ENCODE measurements at regions not wholly inside any gene's neighbourhood (a gene's known extent, or its start where the extent isn't known, plus 50 kb on each side); places are given as distances from the start of the nearest gene placed in this dataset.

DNA sequence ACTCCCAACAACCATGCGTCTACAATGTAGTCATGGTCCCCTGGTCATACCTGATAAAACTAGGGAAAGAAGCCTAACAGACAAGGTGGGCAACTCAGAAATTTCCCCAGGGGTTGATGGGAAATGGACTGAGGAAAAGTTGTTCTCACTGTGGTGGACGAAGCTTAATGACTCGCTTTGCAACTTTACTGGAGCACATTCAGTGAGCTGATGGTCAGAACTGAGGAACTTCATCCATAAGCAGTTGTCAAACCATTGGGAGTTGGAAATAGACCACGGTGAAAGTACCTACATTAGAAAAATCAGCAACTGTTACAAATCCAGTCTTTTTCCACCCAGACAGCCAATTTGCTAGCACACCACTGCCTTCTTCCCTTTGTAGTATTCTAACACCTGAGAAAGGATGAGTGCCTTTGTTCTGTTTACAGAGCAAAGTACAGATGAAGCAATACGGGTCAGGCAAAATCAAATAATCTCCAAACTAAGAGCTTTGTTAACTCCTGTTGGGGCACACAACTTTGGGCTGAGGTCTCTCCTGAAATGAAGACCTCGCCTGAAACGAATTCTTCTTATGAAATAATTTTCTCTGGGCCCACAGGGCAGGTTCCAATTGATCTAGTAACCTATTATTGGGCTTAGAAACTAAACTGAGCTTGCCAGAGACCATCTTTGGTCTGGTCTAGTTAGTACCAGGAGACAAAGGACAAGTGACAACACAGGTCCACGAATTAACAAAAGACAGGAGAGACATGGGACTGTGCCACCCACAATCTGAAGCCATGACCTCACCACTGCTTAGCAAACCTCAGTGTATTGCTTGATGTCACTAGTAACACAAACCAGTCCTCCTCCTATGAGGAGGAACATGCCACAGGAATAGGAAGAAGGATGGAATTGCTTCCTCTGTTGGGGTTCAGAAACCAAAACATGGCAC is 58.9 kb upstream of the NFKB1 start:
- Histone ChIP-seq H3K9me3 (ENCODE audit: control insufficient read depth in 1 of 2, low read length in 2 of 2) (no peaks in the 10 kb centered on the region), H3K4me3 (ENCODE audit: low read depth in 1 of 2, low read length in 2 of 2) (no peak overlapping the region), H3K27ac (ENCODE audit: low read length) (no peak overlapping the region)

GRCh38 chr4:102444752-102445151 is 56.4 kb upstream of the NFKB1 start:
- H3K36me3 ChIP-seq (ENCODE audit: control insufficient read depth in 1 of 2, insufficient read depth in 2 of 2, low read length in 2 of 2) = no peaks in the 10 kb centered on the region
- H3K4me3 ChIP-seq (ENCODE audit: low read depth in 1 of 2, low read length in 2 of 2) = no peak overlapping the region
- no peaks in the 10 kb centered on the region for H3K9me3 ChIP-seq (ENCODE audit: control insufficient read depth in 1 of 2, low read length in 2 of 2)
- no peaks in the 10 kb centered on the region for H3K27me3 ChIP-seq (ENCODE audit: low read depth, low read length)
- peaks cover 0 to 4% of the 10 kb centered on the region in 2 donors for H3K4me1 ChIP-seq (ENCODE audit: control insufficient read depth in 1 of 2, insufficient read depth in 2 of 2, low read length in 2 of 2)
- no peak overlapping the region for H3K27ac ChIP-seq (ENCODE audit: low read length)

More for the DNA sequence above, 58.9 kb upstream of the NFKB1 start:
- Histone ChIP-seq H3K4me1 (ENCODE audit: control insufficient read depth in 1 of 2, insufficient read depth in 2 of 2, low read length in 2 of 2) (peaks cover 0 to 9% of the 10 kb centered on the region in 2 donors), H3K27me3 (ENCODE audit: low read depth, low read length) (no peaks in the 10 kb centered on the region), H3K36me3 (ENCODE audit: control insufficient read depth in 1 of 2, insufficient read depth in 2 of 2, low read length in 2 of 2) (no peaks in the 10 kb centered on the region)

DNA sequence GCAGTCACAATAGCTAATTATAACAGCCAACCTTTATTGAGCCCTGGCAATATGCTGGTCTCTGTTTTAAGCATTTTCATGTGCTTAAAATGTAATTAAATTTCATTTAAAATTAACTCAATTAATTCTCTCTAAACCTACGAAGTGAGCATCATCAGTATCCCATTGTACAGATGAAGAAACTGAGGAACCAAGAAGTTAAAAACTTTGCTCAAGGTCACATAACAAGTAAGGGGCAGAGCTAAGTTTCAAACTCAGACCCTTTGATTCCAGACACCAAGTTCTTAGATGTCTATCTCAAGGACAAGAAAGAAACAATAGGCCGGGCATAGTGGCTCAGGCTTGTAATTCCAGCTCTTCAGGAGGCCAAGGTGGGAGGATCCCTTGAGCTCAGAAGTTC is 55.9 kb upstream of the NFKB1 start:
- Histone ChIP-seq H3K4me1 (ENCODE audit: control insufficient read depth in 1 of 2, insufficient read depth in 2 of 2, low read length in 2 of 2) (no peaks in the 10 kb centered on the region), H3K27ac (ENCODE audit: low read length) (no peak overlapping the region), H3K9me3 (ENCODE audit: control insufficient read depth in 1 of 2, low read length in 2 of 2) (no peaks in the 10 kb centered on the region), H3K27me3 (ENCODE audit: low read depth, low read length) (no peaks in the 10 kb centered on the region), H3K4me3 (ENCODE audit: low read depth in 1 of 2, low read length in 2 of 2) (no peak overlapping the region), H3K36me3 (ENCODE audit: control insufficient read depth in 1 of 2, insufficient read depth in 2 of 2, low read length in 2 of 2) (no peaks in the 10 kb centered on the region)

DNA sequence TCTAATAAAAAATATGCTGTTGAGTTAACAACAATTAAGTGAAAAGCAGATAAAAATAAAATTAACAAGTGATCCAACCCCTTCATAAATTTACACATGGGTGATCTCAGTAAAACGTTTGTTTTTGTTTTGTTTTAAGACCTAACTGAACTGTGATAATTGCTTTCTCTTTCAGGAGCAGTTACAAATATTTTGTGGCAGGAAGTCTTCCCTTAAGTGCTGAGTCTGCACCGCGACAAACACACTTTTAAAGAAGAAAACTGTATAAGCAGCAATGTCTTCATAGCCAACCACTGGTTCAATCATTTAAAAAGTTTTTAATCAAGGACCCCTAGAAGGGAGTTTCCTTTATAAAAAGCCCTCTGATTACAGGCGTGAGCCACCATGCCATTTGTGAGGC is 53.7 kb upstream of the NFKB1 start:
- no peaks in the 10 kb centered on the region for H3K27me3 ChIP-seq (ENCODE audit: low read depth, low read length)
- H3K4me3 ChIP-seq (ENCODE audit: low read depth in 1 of 2, low read length in 2 of 2) = no peak overlapping the region

DNA sequence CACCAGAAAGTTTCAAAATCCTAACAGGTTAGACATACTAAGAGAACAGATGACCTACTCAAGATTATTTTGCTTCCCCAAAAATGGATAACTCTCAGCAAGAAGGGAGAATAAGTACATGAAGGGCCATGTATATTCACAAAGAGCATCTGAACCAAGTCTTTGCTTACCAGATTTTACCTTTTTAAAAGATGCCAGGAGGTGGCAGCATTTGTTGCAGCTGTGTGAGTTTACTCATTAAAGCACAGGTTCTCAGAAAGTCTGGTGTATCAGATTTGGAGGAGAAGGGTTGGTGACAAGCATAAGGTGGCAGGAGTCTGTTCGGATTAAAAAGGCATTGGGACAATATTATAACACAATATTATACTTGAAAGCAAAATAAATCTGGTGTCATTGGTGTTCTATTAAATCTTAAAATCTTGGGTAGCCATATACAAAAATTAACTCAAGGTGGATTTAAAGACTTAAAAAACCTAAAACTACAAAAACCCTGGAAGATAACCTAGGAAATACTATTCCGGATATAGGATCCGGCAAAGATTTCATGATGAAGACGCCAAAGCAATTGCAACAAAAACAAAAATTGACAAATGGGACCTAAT is 51.3 kb upstream of the NFKB1 start:
- Histone ChIP-seq H3K4me3 (ENCODE audit: low read depth in 1 of 2, low read length in 2 of 2) (no peak overlapping the region), H3K27ac (ENCODE audit: low read length) (no peak overlapping the region), H3K27me3 (ENCODE audit: low read depth, low read length) (no peaks in the 10 kb centered on the region), H3K36me3 (ENCODE audit: control insufficient read depth in 1 of 2, insufficient read depth in 2 of 2, low read length in 2 of 2) (no peaks in the 10 kb centered on the region), H3K9me3 (ENCODE audit: control insufficient read depth in 1 of 2, low read length in 2 of 2) (no peaks in the 10 kb centered on the region), H3K4me1 (ENCODE audit: control insufficient read depth in 1 of 2, insufficient read depth in 2 of 2, low read length in 2 of 2) (no peaks in the 10 kb centered on the region)

More for the DNA sequence above, 53.7 kb upstream of the NFKB1 start:
- Histone ChIP-seq H3K27ac (ENCODE audit: low read length) (no peak overlapping the region), H3K36me3 (ENCODE audit: control insufficient read depth in 1 of 2, insufficient read depth in 2 of 2, low read length in 2 of 2) (no peaks in the 10 kb centered on the region), H3K4me1 (ENCODE audit: control insufficient read depth in 1 of 2, insufficient read depth in 2 of 2, low read length in 2 of 2) (no peaks in the 10 kb centered on the region), H3K9me3 (ENCODE audit: control insufficient read depth in 1 of 2, low read length in 2 of 2) (no peaks in the 10 kb centered on the region)

GRCh38 chr4:102451266-102451665 is 49.9 kb upstream of the NFKB1 start:
- Histone ChIP-seq H3K4me1 (ENCODE audit: control insufficient read depth in 1 of 2, insufficient read depth in 2 of 2, low read length in 2 of 2) (no peaks in the 10 kb centered on the region), H3K36me3 (ENCODE audit: control insufficient read depth in 1 of 2, insufficient read depth in 2 of 2, low read length in 2 of 2) (no peaks in the 10 kb centered on the region), H3K27ac (ENCODE audit: low read length) (no peak overlapping the region), H3K27me3 (ENCODE audit: low read depth, low read length) (no peaks in the 10 kb centered on the region), H3K4me3 (ENCODE audit: low read depth in 1 of 2, low read length in 2 of 2) (no peak overlapping the region), H3K9me3 (ENCODE audit: control insufficient read depth in 1 of 2, low read length in 2 of 2) (no peaks in the 10 kb centered on the region)

Data from muscle layer of duodenum (tissue), 2 donors.